ENCODE measurements at regions not wholly inside any gene's neighbourhood (a gene's known extent, or its start where the extent isn't known, plus 50 kb on each side); places are given as distances from the start of the nearest gene placed in this dataset.

DNA sequence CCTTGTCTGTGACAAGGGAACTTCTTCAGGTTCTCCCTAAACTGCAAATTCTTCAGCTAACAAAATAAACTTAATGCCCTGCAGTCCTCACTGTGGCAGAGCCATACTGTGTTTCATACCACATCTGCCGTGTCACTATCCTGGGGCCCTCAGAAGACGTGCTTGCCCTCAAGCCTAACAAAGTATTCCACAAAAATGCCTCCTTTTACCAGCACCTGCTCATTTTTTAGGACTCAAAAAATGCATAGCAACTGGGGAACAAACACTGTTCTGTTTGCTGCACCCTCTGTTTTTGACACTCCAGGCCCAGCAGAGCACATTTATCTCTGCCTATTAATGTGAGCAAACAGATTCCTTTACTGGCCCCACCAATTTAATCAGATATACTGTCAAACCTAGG is 270.7 kb upstream of the SSTR1 start:
- no peaks in the 10 kb centered on the region for H3K27me3 ChIP-seq
- H3K4me1 ChIP-seq = no peaks in the 10 kb centered on the region
- H3K36me3 ChIP-seq = no peaks in the 10 kb centered on the region
- no peak overlapping the region for H3K4me3 ChIP-seq
- WGBS, 2 donors = 57 to 63% methylated on average over 2 of the region's 2 CpGs
- H3K27ac ChIP-seq = no peak overlapping the region
- DNase-seq (no peak), ATAC-seq (ENCODE audit: low FRiP score in 2 of 2) (no peak)
- TF ChIP-seq POLR2AphosphoS5 (IDR thresholded peaks at IDR 0.05) (no peak), POLR2A (IDR thresholded peaks at IDR 0.05) (no peak)
- TF ChIP-seq, protein P1, sequence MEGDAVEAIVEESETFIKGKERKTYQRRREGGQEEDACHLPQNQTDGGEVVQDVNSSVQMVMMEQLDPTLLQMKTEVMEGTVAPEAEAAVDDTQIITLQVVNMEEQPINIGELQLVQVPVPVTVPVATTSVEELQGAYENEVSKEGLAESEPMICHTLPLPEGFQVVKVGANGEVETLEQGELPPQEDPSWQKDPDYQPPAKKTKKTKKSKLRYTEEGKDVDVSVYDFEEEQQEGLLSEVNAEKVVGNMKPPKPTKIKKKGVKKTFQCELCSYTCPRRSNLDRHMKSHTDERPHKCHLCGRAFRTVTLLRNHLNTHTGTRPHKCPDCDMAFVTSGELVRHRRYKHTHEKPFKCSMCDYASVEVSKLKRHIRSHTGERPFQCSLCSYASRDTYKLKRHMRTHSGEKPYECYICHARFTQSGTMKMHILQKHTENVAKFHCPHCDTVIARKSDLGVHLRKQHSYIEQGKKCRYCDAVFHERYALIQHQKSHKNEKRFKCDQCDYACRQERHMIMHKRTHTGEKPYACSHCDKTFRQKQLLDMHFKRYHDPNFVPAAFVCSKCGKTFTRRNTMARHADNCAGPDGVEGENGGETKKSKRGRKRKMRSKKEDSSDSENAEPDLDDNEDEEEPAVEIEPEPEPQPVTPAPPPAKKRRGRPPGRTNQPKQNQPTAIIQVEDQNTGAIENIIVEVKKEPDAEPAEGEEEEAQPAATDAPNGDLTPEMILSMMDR (IDR thresholded peaks at IDR 0.05) = no peak
- H3K9me3 ChIP-seq = no peaks in the 10 kb centered on the region

- TF ChIP-seq, protein P1 (IDR thresholded peaks at IDR 0.05) = no peak
- TF ChIP-seq EP300 (IDR thresholded peaks at IDR 0.05) = no peak
- no peak for TF ChIP-seq POLR2AphosphoS5 (IDR thresholded peaks at IDR 0.05)
- no peak for TF ChIP-seq POLR2A (IDR thresholded peaks at IDR 0.05)
- Histone ChIP-seq H3K9me3 (no peaks in the 10 kb centered on the region), H3K4me1 (no peaks in the 10 kb centered on the region), H3K4me3 (no peak overlapping the region), H3K36me3 (no peaks in the 10 kb centered on the region), H3K27me3 (no peaks in the 10 kb centered on the region), H3K27ac (no peak overlapping the region)
- DNase-seq (no peak), ATAC-seq (ENCODE audit: low FRiP score in 2 of 2) (no peak)
- 64 to 86% methylated on average over 5 to 6 of the region's 6 CpGs for WGBS, 2 donors
These were observed 268.2 kb upstream of the SSTR1 start for GRCh38 chr14:37939442-37940028.

- H3K36me3 ChIP-seq = no peaks in the 10 kb centered on the region
- 60 to 100% methylated on average over 1 to 3 of the region's 3 CpGs for WGBS, 2 donors
- DNase-seq (no peak), ATAC-seq (ENCODE audit: low FRiP score in 2 of 2) (peak in 1 of 2 donors; percentile 57)
- no peaks in the 10 kb centered on the region for H3K27me3 ChIP-seq
- TF ChIP-seq POLR2AphosphoS5 (IDR thresholded peaks at IDR 0.05) (no peak), EP300 (IDR thresholded peaks at IDR 0.05) (no peak), POLR2A (IDR thresholded peaks at IDR 0.05) (no peak)
- TF ChIP-seq, protein P1 (IDR thresholded peaks at IDR 0.05) = no peak
- H3K9me3 ChIP-seq = peaks cover 0 to 24% (median 12%) of the 10 kb centered on the region in 4 donors
- H3K4me3 ChIP-seq = no peak overlapping the region
- no peak overlapping the region for H3K27ac ChIP-seq
- H3K4me1 ChIP-seq = no peaks in the 10 kb centered on the region
These were observed 261.7 kb upstream of the SSTR1 start for GRCh38 chr14:37945959-37946358.

DNA sequence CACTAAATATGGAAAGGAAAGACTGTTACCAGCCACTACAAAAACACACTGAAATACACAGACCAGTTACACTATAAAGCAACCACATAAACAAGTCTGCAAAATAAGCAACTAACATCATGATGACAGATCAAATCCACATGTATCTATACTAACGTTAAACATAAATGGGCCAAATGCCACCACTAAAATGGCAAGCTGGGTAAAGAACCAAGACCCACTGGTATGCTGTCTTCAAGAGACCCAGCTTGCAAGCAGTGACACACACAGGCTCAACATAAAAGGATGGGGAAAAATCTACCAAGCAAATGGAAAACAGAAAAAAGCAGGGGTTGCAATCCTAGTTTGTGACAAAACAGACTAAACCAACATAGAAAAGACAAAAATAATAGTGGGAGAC is 260.9 kb upstream of the SSTR1 start:
- peaks cover 0 to 24% (median 12%) of the 10 kb centered on the region in 4 donors for H3K9me3 ChIP-seq
- H3K27me3 ChIP-seq = no peaks in the 10 kb centered on the region
- no peaks in the 10 kb centered on the region for H3K36me3 ChIP-seq
- H3K4me1 ChIP-seq = no peaks in the 10 kb centered on the region
- no peak for ATAC-seq (ENCODE audit: low FRiP score in 2 of 2)
- no peak overlapping the region for H3K27ac ChIP-seq
- 71 to 88% methylated on average over 1 of the region's 1 CpG for WGBS, 2 donors
- TF ChIP-seq, protein P1 (IDR thresholded peaks at IDR 0.05) = no peak
- TF ChIP-seq EP300 (IDR thresholded peaks at IDR 0.05) = no peak
- TF ChIP-seq POLR2AphosphoS5 (IDR thresholded peaks at IDR 0.05) = no peak
- no peak for TF ChIP-seq POLR2A (IDR thresholded peaks at IDR 0.05)
- H3K4me3 ChIP-seq = no peak overlapping the region
- no peak for DNase-seq

- Histone ChIP-seq H3K4me1 (no peaks in the 10 kb centered on the region), H3K27ac (no peak overlapping the region), H3K36me3 (no peaks in the 10 kb centered on the region), H3K27me3 (no peaks in the 10 kb centered on the region), H3K9me3 (peaks cover 0 to 24% (median 12%) of the 10 kb centered on the region in 4 donors), H3K4me3 (no peak overlapping the region)
- TF ChIP-seq POLR2AphosphoS5 (IDR thresholded peaks at IDR 0.05) (no peak), EP300 (IDR thresholded peaks at IDR 0.05) (no peak), POLR2A (IDR thresholded peaks at IDR 0.05) (no peak)
- TF ChIP-seq, protein P1 (IDR thresholded peaks at IDR 0.05) = no peak
- ATAC-seq (ENCODE audit: low FRiP score in 2 of 2) = no peak
- DNase-seq = no peak
- 77 to 89% methylated on average over 4 of the region's 4 CpGs for WGBS, 2 donors
These were observed 259.4 kb upstream of the SSTR1 start for GRCh38 chr14:37948266-37948665.

All from upper lobe of left lung (tissue), 6 donors.